Astrocyte of the cerebellum (primary cell): ENCODE measurements at regions not wholly inside any gene's neighbourhood (a gene's known extent, or its start where the extent isn't known, plus 50 kb on each side); places are given as distances from the start of the nearest gene placed in this dataset.
"Not testable (repeated sequence)": the region's sequence is repeated elsewhere in the genome, so short reads cannot be mapped to it uniquely, and the experiment has no call there.

Experiments
- DNase-seq: peaks from one replicate; pipeline ENCODE4 v3.0.0-alpha.2; 2011; ENCODE audit warnings: low read depth
- H3K4me3 ChIP-seq: 2 replicates; pipeline ENCODE4 v1.5.1; 2011; ENCODE audit warnings: mild to moderate bottlenecking, low read depth, low read length, moderate library complexity
- in situ Hi-C: cut with HindIII; loops from 2 replicates; pipeline ENCODE4 v1.10.0; 2017; ENCODE audit warnings: low sequenced_read_pairs
- TF ChIP-seq, protein P1 (sequence below): IDR thresholded peaks from 2 replicates; pipeline ENCODE4 v1.5.1; 2012; ENCODE audit warnings: low read length, low read depth, moderate library complexity, mild to moderate bottlenecking; ENCODE audit errors: missing control alignments

DNA sequence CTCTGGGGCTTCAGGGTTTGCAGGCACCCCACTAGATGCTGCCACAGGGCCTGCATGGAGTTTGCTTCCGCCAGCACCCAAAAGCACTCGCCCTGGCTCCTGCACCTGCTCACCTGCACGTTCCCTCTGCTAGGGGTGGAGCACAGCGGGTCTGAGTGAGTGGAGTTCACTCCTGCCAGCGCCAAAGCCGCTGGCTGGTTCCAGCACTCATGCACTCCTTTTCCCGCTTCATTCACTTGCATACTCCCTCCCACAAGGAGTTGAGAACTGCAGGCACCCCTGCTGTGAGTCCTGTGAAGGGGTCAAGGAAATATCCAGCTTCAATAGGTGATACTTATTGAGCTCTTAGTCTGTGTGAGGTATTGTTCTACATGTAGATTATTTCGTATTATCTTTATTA lies 537.5 kb downstream of the NR2F2 start:
- DNase-seq: no peak
- in situ Hi-C loops: no loop called here
- TF ChIP-seq, protein P1, sequence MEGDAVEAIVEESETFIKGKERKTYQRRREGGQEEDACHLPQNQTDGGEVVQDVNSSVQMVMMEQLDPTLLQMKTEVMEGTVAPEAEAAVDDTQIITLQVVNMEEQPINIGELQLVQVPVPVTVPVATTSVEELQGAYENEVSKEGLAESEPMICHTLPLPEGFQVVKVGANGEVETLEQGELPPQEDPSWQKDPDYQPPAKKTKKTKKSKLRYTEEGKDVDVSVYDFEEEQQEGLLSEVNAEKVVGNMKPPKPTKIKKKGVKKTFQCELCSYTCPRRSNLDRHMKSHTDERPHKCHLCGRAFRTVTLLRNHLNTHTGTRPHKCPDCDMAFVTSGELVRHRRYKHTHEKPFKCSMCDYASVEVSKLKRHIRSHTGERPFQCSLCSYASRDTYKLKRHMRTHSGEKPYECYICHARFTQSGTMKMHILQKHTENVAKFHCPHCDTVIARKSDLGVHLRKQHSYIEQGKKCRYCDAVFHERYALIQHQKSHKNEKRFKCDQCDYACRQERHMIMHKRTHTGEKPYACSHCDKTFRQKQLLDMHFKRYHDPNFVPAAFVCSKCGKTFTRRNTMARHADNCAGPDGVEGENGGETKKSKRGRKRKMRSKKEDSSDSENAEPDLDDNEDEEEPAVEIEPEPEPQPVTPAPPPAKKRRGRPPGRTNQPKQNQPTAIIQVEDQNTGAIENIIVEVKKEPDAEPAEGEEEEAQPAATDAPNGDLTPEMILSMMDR: no peak
- no peak overlapping the region for H3K4me3 ChIP-seq

DNA sequence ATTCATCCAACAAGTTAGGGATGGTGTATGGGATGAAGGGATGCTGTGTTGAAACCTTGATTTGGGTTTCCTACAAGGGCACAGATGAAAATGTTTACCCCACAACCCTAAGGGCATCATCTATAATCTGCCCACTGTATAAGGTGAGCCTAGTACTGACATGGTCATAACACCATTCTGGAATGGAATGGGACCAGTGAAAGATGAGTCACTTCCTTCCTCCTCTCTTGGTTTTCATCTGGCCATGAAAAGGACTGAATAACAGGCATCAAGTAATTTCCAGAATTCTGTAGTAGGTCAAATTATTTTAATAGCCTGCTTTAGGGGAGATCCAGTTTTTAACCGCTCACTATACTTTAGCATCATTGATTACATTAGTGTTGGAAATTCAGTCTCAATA lies 538.6 kb downstream of the NR2F2 start:
- in situ Hi-C loops: no loop called here
- no peak for DNase-seq
- H3K4me3 ChIP-seq: no peak overlapping the region
- TF ChIP-seq, protein P1: no peak

DNA sequence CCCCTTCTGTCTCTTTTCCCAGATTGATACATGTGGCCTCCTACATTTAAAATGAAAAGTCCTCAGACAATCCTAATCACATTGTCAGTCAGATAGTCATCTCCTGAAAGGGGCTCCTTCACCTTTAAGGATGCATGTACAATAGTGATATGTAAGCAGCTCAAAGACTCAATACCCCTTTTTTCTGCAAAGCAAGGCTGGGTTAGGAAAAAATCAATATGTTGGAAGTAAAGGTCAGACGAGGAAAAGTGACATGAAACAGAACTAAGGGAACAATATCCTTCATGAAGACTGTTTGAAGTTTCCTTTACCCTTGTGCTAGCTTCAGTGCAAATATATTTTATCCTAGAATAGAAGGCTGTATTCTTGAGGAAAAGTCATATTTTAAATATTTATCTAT lies 539.3 kb downstream of the NR2F2 start:
- TF ChIP-seq, protein P1: no peak
- no peak for DNase-seq
- in situ Hi-C loops: no loop called here
- no peak overlapping the region for H3K4me3 ChIP-seq

DNA sequence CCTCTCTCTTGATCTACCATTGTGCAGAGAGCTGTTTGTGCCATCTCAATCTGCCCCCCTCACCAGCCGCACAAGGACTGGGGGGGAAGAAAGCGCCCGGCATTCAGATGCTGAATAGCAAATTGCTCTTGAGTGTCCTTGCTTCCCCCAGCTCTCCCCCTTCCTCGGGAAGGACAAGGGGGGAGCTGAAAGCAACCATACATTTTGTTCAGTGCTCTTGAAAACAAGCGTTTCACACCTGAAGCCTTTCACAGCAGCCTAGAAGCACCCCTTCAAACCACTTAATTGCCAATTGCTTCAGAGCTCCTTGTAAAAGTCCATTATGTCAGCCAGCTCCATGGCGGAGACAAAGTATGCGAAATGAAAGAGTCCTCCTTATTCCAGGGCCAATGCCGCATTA lies 540.1 kb downstream of the NR2F2 start:
- in situ Hi-C loops: no loop called here
- TF ChIP-seq, protein P1: no peak
- DNase-seq: no peak
- no peak overlapping the region for H3K4me3 ChIP-seq

DNA sequence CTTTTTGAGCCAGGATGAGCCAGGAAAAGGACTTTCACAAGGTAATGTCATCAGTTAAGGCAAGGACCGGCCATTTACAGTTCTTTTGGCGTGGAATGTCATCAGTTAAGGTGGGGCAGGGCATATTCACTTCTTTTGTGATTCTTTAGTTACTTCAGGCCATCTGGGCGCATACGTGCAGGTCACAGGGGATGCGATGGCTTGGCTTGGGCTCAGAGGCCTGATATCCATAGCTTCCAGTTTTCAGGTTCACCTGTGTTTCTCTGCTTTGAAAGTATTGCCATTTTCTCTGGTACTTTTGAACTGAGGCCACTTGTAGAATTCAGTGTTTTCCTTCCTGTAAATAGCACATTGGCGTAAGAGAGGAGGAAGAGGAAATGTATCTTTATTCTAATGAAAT lies 546.9 kb downstream of the NR2F2 start:
- H3K4me3 ChIP-seq, DNase-seq, in situ Hi-C loops: not testable (repeated sequence)

DNA sequence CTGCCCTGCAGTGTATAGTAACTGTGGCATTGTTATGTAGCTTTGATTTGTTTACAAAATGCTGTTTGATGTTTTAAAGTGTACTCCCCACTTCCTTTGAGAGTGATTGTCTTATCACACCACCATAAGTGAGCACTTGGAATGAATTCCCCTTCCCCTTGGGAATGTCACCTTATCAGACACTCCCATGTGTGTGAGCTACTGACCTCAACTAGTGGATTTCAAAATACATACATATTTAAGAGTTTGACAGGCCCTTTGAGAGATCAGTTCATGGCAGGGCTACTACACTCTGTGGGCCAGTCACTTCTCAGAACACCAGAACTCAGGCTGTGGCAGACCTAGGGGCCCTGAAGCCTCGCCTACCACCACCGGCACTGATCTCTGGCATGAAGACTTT lies 547.6 kb downstream of the NR2F2 start:
- TF ChIP-seq, protein P1: no peak
- in situ Hi-C loops: no loop called here
- DNase-seq: no peak
- H3K4me3 ChIP-seq: no peak overlapping the region

DNA sequence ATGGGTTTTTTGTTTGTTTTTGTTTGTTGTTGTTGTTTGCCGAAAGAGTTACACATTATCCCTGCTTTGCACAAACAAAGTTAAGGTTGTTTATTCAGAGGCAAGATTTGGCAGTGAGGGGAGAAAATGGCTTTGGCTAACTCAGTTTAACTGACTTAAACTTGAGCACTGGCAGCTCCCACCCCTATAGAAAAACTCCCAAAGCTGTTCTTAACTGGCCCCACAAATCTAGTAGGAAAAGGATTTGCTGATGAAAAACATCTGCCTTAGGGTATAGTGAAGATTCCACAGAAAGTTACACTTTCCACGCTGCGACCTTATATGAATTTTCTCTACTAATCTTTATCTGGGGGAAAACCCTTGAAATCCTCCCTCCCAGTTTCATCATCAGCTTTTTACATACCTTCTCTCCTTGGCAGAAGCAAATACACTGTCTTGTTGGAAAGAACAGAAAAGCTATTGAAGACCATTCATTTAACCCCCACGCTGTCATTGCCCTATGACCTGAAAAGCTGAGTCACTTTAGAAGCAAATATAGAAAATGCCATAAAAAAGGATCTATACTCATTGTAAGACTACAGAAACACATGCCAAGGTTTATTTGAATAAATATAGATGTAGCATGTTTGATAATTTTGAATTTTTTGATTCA lies 551.7 kb downstream of the NR2F2 start:
- TF ChIP-seq, protein P1: no peak
- DNase-seq: no peak
- H3K4me3 ChIP-seq: no peak overlapping the region
- in situ Hi-C loops: no loop called here
